ENCODE measurements at regions not wholly inside any gene's neighbourhood (a gene's known extent, or its start where the extent isn't known, plus 50 kb on each side); places are given as distances from the start of the nearest gene placed in this dataset.

- H3K79me2 ChIP-seq (ENCODE audit: control insufficient read depth, insufficient read depth, low read length): no peaks in the 10 kb centered on the region
- CTCF ChIA-PET: no interaction called here
- H3K4me1 ChIP-seq (ENCODE audit: control insufficient read depth, insufficient read depth, low read length): no peaks in the 10 kb centered on the region
- H3K4me3 ChIP-seq: no peak overlapping the region
- SMC1A ChIA-PET (ENCODE audit: uncharacterized antibody, unreplicated experiment): no interaction called here
- H3K9me3 ChIP-seq (replicated peaks; ENCODE audit: control insufficient read depth, insufficient read depth, low read length): no peaks in the 10 kb centered on the region; the same call in 2 of the 3 replicates
- H3K27me3 ChIP-seq (replicated peaks in 1 of 2; ENCODE audit: control insufficient read depth in 2 of 2, insufficient read depth in 2 of 2, low read length in 1 of 2): no peaks in the 10 kb centered on the region
- no peaks in the 10 kb centered on the region for H3K36me3 ChIP-seq (ENCODE audit: control insufficient read depth in 2 of 2, insufficient read depth in 2 of 2, low read length in 1 of 2)
- H3K27ac ChIP-seq (ENCODE audit: control insufficient read depth, insufficient read depth): no peak overlapping the region
- H2AFZ ChIP-seq (ENCODE audit: control insufficient read depth, low read depth, low read length): no peak overlapping the region
- in situ Hi-C loops (cut with MboI): no loop called here
- FAIRE-seq (no peak), ATAC-seq (no peak), DNase-seq (ENCODE audit: low read depth, low spot score) (no peak)
- RAD21 ChIA-PET (ENCODE audit: unreplicated experiment): no interaction called here
- POLR2A ChIA-PET: no interaction called here
- intact Hi-C loops (cut with micrococcal nuclease; ENCODE audit: unreplicated experiment): no loop called here
- no peak overlapping the region for H3K9ac ChIP-seq (ENCODE audit: control insufficient read depth, insufficient read depth, low read length)
- H4K20me1 ChIP-seq (ENCODE audit: control insufficient read depth, insufficient read depth): no peaks in the 10 kb centered on the region
- BruUV-seq (replicated peaks): no TSS peak
- 27% methylated on average over 1 of the region's 1 CpG for WGBS (ENCODE audit: insufficient coverage, insufficient replicate concordance, low lambda C conversion rate, missing lambda C conversion rate)
- no peak overlapping the region for H3K4me2 ChIP-seq (ENCODE audit: control insufficient read depth, insufficient read depth)
- TF ChIP-seq ZSCAN29 (IDR thresholded peaks at IDR 0.05): no peak
- TF ChIP-seq NR2C2 (IDR thresholded peaks at IDR 0.05; ENCODE audit: borderline replicate concordance, control insufficient read depth, insufficient read length, low read depth): no peak
- no peak for TF ChIP-seq NFYA (IDR thresholded peaks at IDR 0.05; ENCODE audit: borderline replicate concordance, low read depth, low read length)
- TF ChIP-seq, protein P1, sequence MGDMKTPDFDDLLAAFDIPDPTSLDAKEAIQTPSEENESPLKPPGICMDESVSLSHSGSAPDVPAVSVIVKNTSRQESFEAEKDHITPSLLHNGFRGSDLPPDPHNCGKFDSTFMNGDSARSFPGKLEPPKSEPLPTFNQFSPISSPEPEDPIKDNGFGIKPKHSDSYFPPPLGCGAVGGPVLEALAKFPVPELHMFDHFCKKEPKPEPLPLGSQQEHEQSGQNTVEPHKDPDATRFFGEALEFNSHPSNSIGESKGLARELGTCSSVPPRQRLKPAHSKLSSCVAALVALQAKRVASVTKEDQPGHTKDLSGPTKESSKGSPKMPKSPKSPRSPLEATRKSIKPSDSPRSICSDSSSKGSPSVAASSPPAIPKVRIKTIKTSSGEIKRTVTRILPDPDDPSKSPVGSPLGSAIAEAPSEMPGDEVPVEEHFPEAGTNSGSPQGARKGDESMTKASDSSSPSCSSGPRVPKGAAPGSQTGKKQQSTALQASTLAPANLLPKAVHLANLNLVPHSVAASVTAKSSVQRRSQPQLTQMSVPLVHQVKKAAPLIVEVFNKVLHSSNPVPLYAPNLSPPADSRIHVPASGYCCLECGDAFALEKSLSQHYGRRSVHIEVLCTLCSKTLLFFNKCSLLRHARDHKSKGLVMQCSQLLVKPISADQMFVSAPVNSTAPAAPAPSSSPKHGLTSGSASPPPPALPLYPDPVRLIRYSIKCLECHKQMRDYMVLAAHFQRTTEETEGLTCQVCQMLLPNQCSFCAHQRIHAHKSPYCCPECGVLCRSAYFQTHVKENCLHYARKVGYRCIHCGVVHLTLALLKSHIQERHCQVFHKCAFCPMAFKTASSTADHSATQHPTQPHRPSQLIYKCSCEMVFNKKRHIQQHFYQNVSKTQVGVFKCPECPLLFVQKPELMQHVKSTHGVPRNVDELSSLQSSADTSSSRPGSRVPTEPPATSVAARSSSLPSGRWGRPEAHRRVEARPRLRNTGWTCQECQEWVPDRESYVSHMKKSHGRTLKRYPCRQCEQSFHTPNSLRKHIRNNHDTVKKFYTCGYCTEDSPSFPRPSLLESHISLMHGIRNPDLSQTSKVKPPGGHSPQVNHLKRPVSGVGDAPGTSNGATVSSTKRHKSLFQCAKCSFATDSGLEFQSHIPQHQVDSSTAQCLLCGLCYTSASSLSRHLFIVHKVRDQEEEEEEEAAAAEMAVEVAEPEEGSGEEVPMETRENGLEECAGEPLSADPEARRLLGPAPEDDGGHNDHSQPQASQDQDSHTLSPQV (IDR thresholded peaks at IDR 0.05): no peak
- no peak for TF ChIP-seq ASH2L (IDR thresholded peaks at IDR 0.05; ENCODE audit: borderline replicate concordance, low read depth)
- no peak for TF ChIP-seq SP1 (IDR thresholded peaks at IDR 0.05; ENCODE audit: low read depth, low read length)
- TF ChIP-seq, protein P2, sequence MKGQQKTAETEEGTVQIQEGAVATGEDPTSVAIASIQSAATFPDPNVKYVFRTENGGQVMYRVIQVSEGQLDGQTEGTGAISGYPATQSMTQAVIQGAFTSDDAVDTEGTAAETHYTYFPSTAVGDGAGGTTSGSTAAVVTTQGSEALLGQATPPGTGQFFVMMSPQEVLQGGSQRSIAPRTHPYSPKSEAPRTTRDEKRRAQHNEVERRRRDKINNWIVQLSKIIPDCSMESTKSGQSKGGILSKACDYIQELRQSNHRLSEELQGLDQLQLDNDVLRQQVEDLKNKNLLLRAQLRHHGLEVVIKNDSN (IDR thresholded peaks at IDR 0.05; ENCODE audit: borderline replicate concordance, extremely low read length, insufficient read depth, low read depth, low read length): no peak
- TF ChIP-seq, protein P3, sequence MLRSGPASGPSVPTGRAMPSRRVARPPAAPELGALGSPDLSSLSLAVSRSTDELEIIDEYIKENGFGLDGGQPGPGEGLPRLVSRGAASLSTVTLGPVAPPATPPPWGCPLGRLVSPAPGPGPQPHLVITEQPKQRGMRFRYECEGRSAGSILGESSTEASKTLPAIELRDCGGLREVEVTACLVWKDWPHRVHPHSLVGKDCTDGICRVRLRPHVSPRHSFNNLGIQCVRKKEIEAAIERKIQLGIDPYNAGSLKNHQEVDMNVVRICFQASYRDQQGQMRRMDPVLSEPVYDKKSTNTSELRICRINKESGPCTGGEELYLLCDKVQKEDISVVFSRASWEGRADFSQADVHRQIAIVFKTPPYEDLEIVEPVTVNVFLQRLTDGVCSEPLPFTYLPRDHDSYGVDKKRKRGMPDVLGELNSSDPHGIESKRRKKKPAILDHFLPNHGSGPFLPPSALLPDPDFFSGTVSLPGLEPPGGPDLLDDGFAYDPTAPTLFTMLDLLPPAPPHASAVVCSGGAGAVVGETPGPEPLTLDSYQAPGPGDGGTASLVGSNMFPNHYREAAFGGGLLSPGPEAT (IDR thresholded peaks at IDR 0.05; ENCODE audit: low read depth): no peak
- no peak for TF ChIP-seq SMC3 (IDR thresholded peaks at IDR 0.05; ENCODE audit: borderline replicate concordance, low read length)
- TF ChIP-seq MTA3 (IDR thresholded peaks at IDR 0.05; ENCODE audit: borderline replicate concordance, low read length): no peak
- no peak for TF ChIP-seq NR2F1 (conservative IDR thresholded peaks at IDR 0.05)
- no peak for TF ChIP-seq NFYB (IDR thresholded peaks at IDR 0.05; ENCODE audit: insufficient read depth, low read depth, low read length)
- no peak for TF ChIP-seq STAT1 (conservative IDR thresholded peaks at IDR 0.05)
- TF ChIP-seq BCL11A (IDR thresholded peaks at IDR 0.05; ENCODE audit: low read depth, low read length): no peak
- TF ChIP-seq BHLHE40 (IDR thresholded peaks at IDR 0.05; ENCODE audit: borderline replicate concordance in 1 of 2, low read depth in 2 of 2, low read length in 1 of 2): no peak
Measured at GRCh38 chr10:8790390-8790789, 735.9 kb downstream of the GATA3 start.
